ENCODE measurements at regions not wholly inside any gene's neighbourhood (a gene's known extent, or its start where the extent isn't known, plus 50 kb on each side); places are given as distances from the start of the nearest gene placed in this dataset.

- BruUV-seq (replicated peaks), result no TSS peak
- DNase-seq (ENCODE audit: low read depth, low spot score) (no peak), ATAC-seq (no peak), FAIRE-seq (no peak)
- H3K9me3 ChIP-seq (replicated peaks; ENCODE audit: control insufficient read depth, insufficient read depth, low read length), result no peaks in the 10 kb centered on the region
- ChIA-PET SMC1A (ENCODE audit: uncharacterized antibody, unreplicated experiment) (no interaction called here), RAD21 (ENCODE audit: unreplicated experiment) (no interaction called here), POLR2A (no interaction called here), CTCF (interaction anchor here (2.1 kb wide), 1 partner anchor 100 kb away, joined by 8 read pairs; no protein-coding TSS in a partner anchor)
- no peaks in the 10 kb centered on the region for H4K20me1 ChIP-seq (ENCODE audit: control insufficient read depth, insufficient read depth)
- H3K27ac ChIP-seq (ENCODE audit: control insufficient read depth, insufficient read depth), result no peak overlapping the region
- intact Hi-C loops (cut with micrococcal nuclease; ENCODE audit: unreplicated experiment) (no loop called here), in situ Hi-C loops (cut with MboI) (no loop called here)
- H3K36me3 ChIP-seq (ENCODE audit: control insufficient read depth in 2 of 2, insufficient read depth in 2 of 2, low read length in 1 of 2), result no peaks in the 10 kb centered on the region
- H3K4me1 ChIP-seq (ENCODE audit: control insufficient read depth, insufficient read depth, low read length), result no peaks in the 10 kb centered on the region
- H3K79me2 ChIP-seq (ENCODE audit: control insufficient read depth, insufficient read depth, low read length), result no peaks in the 10 kb centered on the region
- no peak overlapping the region for H3K4me3 ChIP-seq
- WGBS (ENCODE audit: insufficient coverage, insufficient replicate concordance, low lambda C conversion rate, missing lambda C conversion rate), result 7% methylated on average over 1 of the region's 1 CpG
- no peak overlapping the region for H2AFZ ChIP-seq (ENCODE audit: control insufficient read depth, low read depth, low read length)
- no peak overlapping the region for H3K4me2 ChIP-seq (ENCODE audit: control insufficient read depth, insufficient read depth)
- H3K9ac ChIP-seq (ENCODE audit: control insufficient read depth, insufficient read depth, low read length), result no peak overlapping the region
- no peaks in the 10 kb centered on the region for H3K27me3 ChIP-seq (replicated peaks in 1 of 2; ENCODE audit: control insufficient read depth in 2 of 2, insufficient read depth in 2 of 2, low read length in 1 of 2)
- no peak for TF ChIP-seq HDAC2 (IDR thresholded peaks at IDR 0.05)
- no peak for TF ChIP-seq MLLT1 (IDR thresholded peaks at IDR 0.05)
- TF ChIP-seq POLR2AphosphoS5 (IDR thresholded peaks at IDR 0.05; ENCODE audit: low read length), result no peak
- TF ChIP-seq LARP7 (IDR thresholded peaks at IDR 0.05), result no peak
- TF ChIP-seq SRF (IDR thresholded peaks at IDR 0.05; ENCODE audit: low read depth in 2 of 2, low read length in 2 of 2), result no peak
- no peak for TF ChIP-seq NRF1 (conservative IDR thresholded peaks at IDR 0.05; ENCODE audit: low read depth, low read length)
- TF ChIP-seq NFYA (IDR thresholded peaks at IDR 0.05; ENCODE audit: borderline replicate concordance, low read depth, low read length), result no peak
- TF ChIP-seq MTA2 (IDR thresholded peaks at IDR 0.05; ENCODE audit: low read depth), result no peak
- TF ChIP-seq, protein P1, sequence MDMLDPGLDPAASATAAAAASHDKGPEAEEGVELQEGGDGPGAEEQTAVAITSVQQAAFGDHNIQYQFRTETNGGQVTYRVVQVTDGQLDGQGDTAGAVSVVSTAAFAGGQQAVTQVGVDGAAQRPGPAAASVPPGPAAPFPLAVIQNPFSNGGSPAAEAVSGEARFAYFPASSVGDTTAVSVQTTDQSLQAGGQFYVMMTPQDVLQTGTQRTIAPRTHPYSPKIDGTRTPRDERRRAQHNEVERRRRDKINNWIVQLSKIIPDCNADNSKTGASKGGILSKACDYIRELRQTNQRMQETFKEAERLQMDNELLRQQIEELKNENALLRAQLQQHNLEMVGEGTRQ (IDR thresholded peaks at IDR 0.05; ENCODE audit: borderline replicate concordance, low read depth, low read length), result no peak
- TF ChIP-seq GABPA (IDR thresholded peaks at IDR 0.05; ENCODE audit: low read depth), result no peak
- no peak for TF ChIP-seq ATF7 (IDR thresholded peaks at IDR 0.05; ENCODE audit: low read depth)
- TF ChIP-seq, protein P2, sequence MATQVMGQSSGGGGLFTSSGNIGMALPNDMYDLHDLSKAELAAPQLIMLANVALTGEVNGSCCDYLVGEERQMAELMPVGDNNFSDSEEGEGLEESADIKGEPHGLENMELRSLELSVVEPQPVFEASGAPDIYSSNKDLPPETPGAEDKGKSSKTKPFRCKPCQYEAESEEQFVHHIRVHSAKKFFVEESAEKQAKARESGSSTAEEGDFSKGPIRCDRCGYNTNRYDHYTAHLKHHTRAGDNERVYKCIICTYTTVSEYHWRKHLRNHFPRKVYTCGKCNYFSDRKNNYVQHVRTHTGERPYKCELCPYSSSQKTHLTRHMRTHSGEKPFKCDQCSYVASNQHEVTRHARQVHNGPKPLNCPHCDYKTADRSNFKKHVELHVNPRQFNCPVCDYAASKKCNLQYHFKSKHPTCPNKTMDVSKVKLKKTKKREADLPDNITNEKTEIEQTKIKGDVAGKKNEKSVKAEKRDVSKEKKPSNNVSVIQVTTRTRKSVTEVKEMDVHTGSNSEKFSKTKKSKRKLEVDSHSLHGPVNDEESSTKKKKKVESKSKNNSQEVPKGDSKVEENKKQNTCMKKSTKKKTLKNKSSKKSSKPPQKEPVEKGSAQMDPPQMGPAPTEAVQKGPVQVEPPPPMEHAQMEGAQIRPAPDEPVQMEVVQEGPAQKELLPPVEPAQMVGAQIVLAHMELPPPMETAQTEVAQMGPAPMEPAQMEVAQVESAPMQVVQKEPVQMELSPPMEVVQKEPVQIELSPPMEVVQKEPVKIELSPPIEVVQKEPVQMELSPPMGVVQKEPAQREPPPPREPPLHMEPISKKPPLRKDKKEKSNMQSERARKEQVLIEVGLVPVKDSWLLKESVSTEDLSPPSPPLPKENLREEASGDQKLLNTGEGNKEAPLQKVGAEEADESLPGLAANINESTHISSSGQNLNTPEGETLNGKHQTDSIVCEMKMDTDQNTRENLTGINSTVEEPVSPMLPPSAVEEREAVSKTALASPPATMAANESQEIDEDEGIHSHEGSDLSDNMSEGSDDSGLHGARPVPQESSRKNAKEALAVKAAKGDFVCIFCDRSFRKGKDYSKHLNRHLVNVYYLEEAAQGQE (IDR thresholded peaks at IDR 0.05; ENCODE audit: low read depth, low read length), result no peak
These were observed 305.5 kb upstream of the DPH6 start for GRCh38 chr15:35851491-35851890.

All from GM12878 (cell line).